ENCODE measurements at regions not wholly inside any gene's neighbourhood (a gene's known extent, or its start where the extent isn't known, plus 50 kb on each side); places are given as distances from the start of the nearest gene placed in this dataset.
"Not testable (repeated sequence)": the region's sequence is repeated elsewhere in the genome, so short reads cannot be mapped to it uniquely, and the experiment has no call there.

GRCh38 chr14:54010981-54011380, 54.4 kb upstream of the BMP4 start:
- TF ChIP-seq CTCF (IDR thresholded peaks at IDR 0.05; ENCODE audit: unreplicated experiment), result no peak
- Mint-ChIP-seq H3K27ac (no peak overlapping the region), H3K36me3 (no peaks in the 10 kb centered on the region), H3K9me3 (peaks cover 24% of the 10 kb centered on the region), H3K27me3 (ENCODE audit: low read depth) (no peaks in the 10 kb centered on the region), H3K4me3 (no peak overlapping the region), H3K4me1 (peaks cover 7% of the 10 kb centered on the region)
- no peak for DNase-seq (ENCODE audit: low spot score in 2 of 2, unreplicated experiment in 2 of 2)

- H3K4me1 Mint-ChIP-seq, result no peaks in the 10 kb centered on the region
- DNase-seq (ENCODE audit: low spot score in 2 of 2, unreplicated experiment in 2 of 2), result no peak
- TF ChIP-seq CTCF (IDR thresholded peaks at IDR 0.05; ENCODE audit: unreplicated experiment), result no peak
- H3K9me3 Mint-ChIP-seq, result peaks cover 48% of the 10 kb centered on the region
- peaks cover 10% of the 10 kb centered on the region for H3K36me3 Mint-ChIP-seq
- no peak overlapping the region for H3K27ac Mint-ChIP-seq
- H3K4me3 Mint-ChIP-seq, result no peak overlapping the region
- H3K27me3 Mint-ChIP-seq (ENCODE audit: low read depth), result no peaks in the 10 kb centered on the region
Observed at GRCh38 chr14:54023027-54023426, 66.4 kb upstream of the BMP4 start.

GRCh38 chr14:54025661-54026060, 69.0 kb upstream of the BMP4 start:
- TF ChIP-seq CTCF (IDR thresholded peaks at IDR 0.05; ENCODE audit: unreplicated experiment), result peak; percentile 42
- H3K36me3 Mint-ChIP-seq, result peaks cover 5% of the 10 kb centered on the region
- H3K27me3 Mint-ChIP-seq (ENCODE audit: low read depth), result no peaks in the 10 kb centered on the region
- H3K27ac Mint-ChIP-seq, result no peak overlapping the region
- no peaks in the 10 kb centered on the region for H3K4me1 Mint-ChIP-seq
- H3K9me3 Mint-ChIP-seq, result peaks cover 46% of the 10 kb centered on the region
- no peak overlapping the region for H3K4me3 Mint-ChIP-seq
- DNase-seq (ENCODE audit: low spot score in 2 of 2, unreplicated experiment in 2 of 2), result no peak

GRCh38 chr14:54026671-54027070, 70.0 kb upstream of the BMP4 start:
- no peak for DNase-seq (ENCODE audit: low spot score in 2 of 2, unreplicated experiment in 2 of 2)
- Mint-ChIP-seq H3K36me3 (peaks cover 5% of the 10 kb centered on the region), H3K27me3 (ENCODE audit: low read depth) (no peaks in the 10 kb centered on the region), H3K4me3 (no peak overlapping the region), H3K27ac (no peak overlapping the region), H3K9me3 (peaks cover 41% of the 10 kb centered on the region), H3K4me1 (no peaks in the 10 kb centered on the region)
- no peak for TF ChIP-seq CTCF (IDR thresholded peaks at IDR 0.05; ENCODE audit: unreplicated experiment)

GRCh38 chr14:54030996-54031395, 74.4 kb upstream of the BMP4 start:
- not testable (repeated sequence) for H3K27me3 Mint-ChIP-seq (ENCODE audit: low read depth); DNase-seq (ENCODE audit: low spot score in 2 of 2, unreplicated experiment in 2 of 2); H3K4me3 Mint-ChIP-seq; H3K4me1 Mint-ChIP-seq; H3K27ac Mint-ChIP-seq
- Mint-ChIP-seq H3K36me3 (peaks cover 16% of the 10 kb centered on the region), H3K9me3 (peaks cover 48% of the 10 kb centered on the region)

GRCh38 chr14:54033285-54033684, 76.7 kb upstream of the BMP4 start:
- peaks cover 60% of the 10 kb centered on the region for H3K9me3 Mint-ChIP-seq
- peaks cover 18% of the 10 kb centered on the region for H3K36me3 Mint-ChIP-seq
- not testable (repeated sequence) for H3K27ac Mint-ChIP-seq; H3K4me3 Mint-ChIP-seq; H3K4me1 Mint-ChIP-seq; H3K27me3 Mint-ChIP-seq (ENCODE audit: low read depth); DNase-seq (ENCODE audit: low spot score in 2 of 2, unreplicated experiment in 2 of 2)

GRCh38 chr14:54038724-54039123, 82.1 kb upstream of the BMP4 start:
- no peak for TF ChIP-seq CTCF (IDR thresholded peaks at IDR 0.05; ENCODE audit: unreplicated experiment)
- peaks cover 16% of the 10 kb centered on the region for H3K4me1 Mint-ChIP-seq
- H3K27me3 Mint-ChIP-seq (ENCODE audit: low read depth), result no peaks in the 10 kb centered on the region
- DNase-seq (ENCODE audit: low spot score in 2 of 2, unreplicated experiment in 2 of 2), result no peak
- no peak overlapping the region for H3K27ac Mint-ChIP-seq
- peaks cover 14% of the 10 kb centered on the region for H3K36me3 Mint-ChIP-seq
- H3K4me3 Mint-ChIP-seq, result no peak overlapping the region
- peaks cover 39% of the 10 kb centered on the region for H3K9me3 Mint-ChIP-seq

Data from mesothelial cell of epicardium (in vitro differentiated cells).